Suprapubic skin (tissue), 4 donors: ENCODE measurements at regions not wholly inside any gene's neighbourhood (a gene's known extent, or its start where the extent isn't known, plus 50 kb on each side); places are given as distances from the start of the nearest gene placed in this dataset.

Experiments used
- CTCF ChIP-seq, 2 donors: fragments of 200-600 bp in 1 of 2; fragments of 450-650 bp in 1 of 2; sonication (generic) in 1 of 2; IDR thresholded peaks; one replicate each; pipeline ENCODE4 v1.5.1; 2016 to 2019; ENCODE audit warnings: antibody characterized with exemption in 2 of 2, mild to moderate bottlenecking in 1 of 2, moderate library complexity in 1 of 2
- EP300 ChIP-seq: sonication (generic); formaldehyde crosslinking; IDR thresholded peaks from one replicate; pipeline ENCODE4 v1.6.1; 2017; ENCODE audit warnings: antibody characterized with exemption
- POLR2A ChIP-seq, 2 donors: fragments of 450-650 bp; IDR thresholded peaks; one replicate each; pipeline ENCODE4 v1.6.1; 2017; ENCODE audit warnings: antibody characterized with exemption in 2 of 2, mild to moderate bottlenecking in 2 of 2, moderate library complexity in 2 of 2
- POLR2AphosphoS5 ChIP-seq, 3 donors: sonication (generic); formaldehyde crosslinking; IDR thresholded peaks; one replicate each; pipeline ENCODE4 v1.6.1; 2017; ENCODE audit warnings: antibody characterized with exemption in 3 of 3

- TF ChIP-seq CTCF (IDR thresholded peaks at IDR 0.05) (no peak), EP300 (no peak), POLR2A (IDR thresholded peaks at IDR 0.05) (no peak), POLR2AphosphoS5 (IDR thresholded peaks at IDR 0.05) (no peak)
Measured at GRCh38 chr6:149198265-149198664, 119.2 kb upstream of the TAB2 start.
